Activated CD4-positive, alpha-beta T cell treated with anti-CD3 and anti-CD28 coated beads, Interleukin-2, Interleukin-6, amounts not matched to agents 100 ng/mL and 50 ng/mL, durations not matched to agents 16 hours and 8 hours (primary cell): ENCODE measurements at regions not wholly inside any gene's neighbourhood (a gene's known extent, or its start where the extent isn't known, plus 50 kb on each side); places are given as distances from the start of the nearest gene placed in this dataset.

Experiments used
- DNase-seq: peaks from one replicate; pipeline ENCODE4 v3.0.0-alpha.2; 2020

DNA sequence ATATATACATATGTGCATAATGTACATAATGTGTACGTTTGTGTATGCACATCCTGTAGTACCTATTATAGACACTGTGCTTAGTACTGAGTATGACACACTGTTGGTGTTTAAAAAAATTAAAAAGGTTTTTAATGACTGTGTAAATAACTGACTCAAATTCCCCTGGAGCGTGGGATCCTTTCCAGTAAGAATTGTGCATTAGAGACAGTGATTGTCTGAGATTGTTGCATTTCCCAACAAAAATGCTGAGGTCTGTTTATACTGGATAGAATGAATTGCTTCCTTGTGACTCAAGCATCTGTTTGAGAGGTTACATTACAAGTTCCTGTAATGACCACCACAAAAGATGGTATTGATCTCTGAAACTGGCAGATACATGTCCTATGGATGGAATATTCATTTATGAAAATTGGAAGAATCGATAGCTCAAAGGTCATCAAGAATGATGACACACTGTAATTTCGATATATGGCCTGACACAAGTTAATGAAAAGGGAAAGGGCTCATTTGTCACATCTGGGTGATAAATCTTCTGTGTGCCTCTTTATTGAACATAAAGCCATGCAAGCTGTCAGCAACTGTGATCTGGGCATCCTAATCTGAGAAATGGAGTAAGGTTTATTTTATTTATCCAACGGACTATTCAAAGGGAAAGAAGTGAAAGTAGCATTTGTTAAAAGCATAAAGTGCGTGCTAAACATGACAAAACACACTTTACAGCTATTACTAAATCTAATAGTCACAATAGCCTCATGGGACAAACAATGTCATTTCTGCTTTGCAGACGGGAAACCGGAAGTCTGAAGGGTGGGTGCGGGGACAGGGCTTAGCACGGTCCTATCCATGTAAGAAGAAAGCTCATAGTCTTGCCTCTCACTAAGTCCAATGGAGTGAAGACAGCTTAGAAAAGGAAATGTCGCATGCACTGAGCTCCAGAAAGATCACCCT is 228.8 kb downstream of the CDH11 start:
- no peak for DNase-seq

- no peak for DNase-seq
Measured at GRCh38 chr16:64889446-64889845, 232.4 kb downstream of the CDH11 start.

- no peak for DNase-seq
Measured at GRCh38 chr16:64887651-64888050, 234.2 kb downstream of the CDH11 start.

- no peak for DNase-seq
Measured at GRCh38 chr16:64882078-64882784, 239.6 kb downstream of the CDH11 start.

GRCh38 chr16:64880994-64881393 is 240.9 kb downstream of the CDH11 start:
- DNase-seq = no peak

DNA sequence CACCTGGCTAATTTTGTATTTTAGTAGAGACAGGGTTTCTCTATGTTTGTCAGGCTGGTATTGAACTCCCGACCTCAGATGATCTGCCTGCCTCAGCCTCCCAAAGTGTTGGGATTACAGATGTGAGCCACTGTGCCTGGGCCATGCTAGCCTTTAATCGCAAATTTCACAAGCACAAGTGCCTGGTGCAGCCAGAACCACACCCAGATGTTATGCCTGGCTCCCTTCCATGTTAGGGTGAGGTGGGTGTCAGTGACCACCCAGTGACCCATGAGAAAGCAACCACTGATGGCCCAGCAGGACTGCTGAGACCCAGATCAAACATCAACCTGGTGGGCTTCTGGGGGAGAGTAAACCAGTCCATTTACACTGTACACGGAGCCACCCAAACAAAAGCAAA is 241.9 kb downstream of the CDH11 start:
- DNase-seq = no peak

- DNase-seq = no peak
Measured at GRCh38 chr16:64878940-64879339, 242.9 kb downstream of the CDH11 start.

GRCh38 chr16:64872101-64872500 is 249.8 kb downstream of the CDH11 start:
- no peak for DNase-seq

- no peak for DNase-seq
Measured at GRCh38 chr16:64870859-64871258, 251.0 kb downstream of the CDH11 start.

DNA sequence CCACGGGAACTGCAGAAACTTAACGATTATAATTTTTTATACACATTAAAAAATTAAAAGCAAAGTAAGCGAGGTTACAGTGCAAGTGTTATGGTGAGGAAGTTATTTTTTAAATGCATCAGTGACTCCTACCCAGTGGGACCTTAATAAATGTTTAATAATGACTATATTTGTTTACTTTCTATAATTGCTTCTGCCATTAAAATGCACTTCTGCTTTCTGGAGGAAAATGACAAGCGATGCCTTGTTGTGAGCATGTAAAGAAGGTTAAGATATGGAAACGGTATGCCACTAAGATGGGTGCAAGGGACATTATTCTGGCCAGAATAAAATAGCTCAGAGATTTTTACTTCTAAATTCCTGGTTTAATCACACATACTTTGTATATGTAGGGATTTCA is 252.1 kb downstream of the CDH11 start:
- DNase-seq = no peak

GRCh38 chr16:64866021-64866420 is 255.8 kb downstream of the CDH11 start:
- DNase-seq = no peak

GRCh38 chr16:64865069-64865696 is 256.7 kb downstream of the CDH11 start:
- no peak for DNase-seq

DNA sequence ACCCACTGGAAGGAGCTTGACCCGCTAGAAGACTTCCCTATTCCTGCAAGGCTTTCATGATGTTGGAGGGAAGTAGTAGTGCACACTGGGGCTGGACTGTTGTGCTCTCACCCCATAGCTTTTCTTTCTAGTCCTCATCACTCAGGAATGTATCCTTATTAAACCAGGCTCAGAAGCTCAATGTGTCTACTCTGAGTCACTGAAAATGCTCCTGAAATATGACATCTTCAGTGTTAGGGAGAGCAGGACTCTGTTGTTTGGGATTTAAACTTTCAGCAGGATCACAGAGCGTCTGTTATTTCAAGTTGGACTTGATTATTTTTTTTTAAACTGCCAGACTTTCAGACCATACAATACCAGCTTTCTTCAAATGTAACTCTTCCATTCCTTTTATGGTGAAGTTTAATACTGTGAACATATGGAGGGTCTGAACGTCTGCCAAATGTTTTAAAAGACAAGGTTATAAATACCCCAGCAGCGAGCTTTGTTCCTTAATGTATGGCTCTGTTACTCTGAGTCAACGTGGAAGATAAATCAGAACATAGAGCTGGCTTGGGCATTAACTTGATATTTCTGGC is 257.5 kb downstream of the CDH11 start:
- no peak for DNase-seq

DNA sequence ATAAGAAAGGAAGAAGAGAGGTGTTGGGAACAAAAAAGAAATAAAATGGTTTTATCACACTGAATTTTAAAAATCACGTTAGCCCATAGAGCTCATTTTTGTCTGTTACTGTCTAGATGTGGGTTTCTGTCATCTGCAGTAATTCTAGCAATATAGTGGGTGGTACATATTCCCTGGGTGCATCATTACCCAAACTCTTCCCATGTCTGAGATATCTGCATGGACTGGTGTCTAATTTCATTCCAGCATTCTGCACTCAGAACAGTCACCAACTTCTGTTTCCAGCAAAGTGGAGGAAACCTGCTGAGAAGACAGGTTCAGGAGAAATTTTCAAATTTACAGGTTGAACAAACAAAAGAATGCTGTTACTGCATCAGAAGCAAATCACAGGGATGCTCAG is 263.8 kb downstream of the CDH11 start:
- DNase-seq = no peak

DNA sequence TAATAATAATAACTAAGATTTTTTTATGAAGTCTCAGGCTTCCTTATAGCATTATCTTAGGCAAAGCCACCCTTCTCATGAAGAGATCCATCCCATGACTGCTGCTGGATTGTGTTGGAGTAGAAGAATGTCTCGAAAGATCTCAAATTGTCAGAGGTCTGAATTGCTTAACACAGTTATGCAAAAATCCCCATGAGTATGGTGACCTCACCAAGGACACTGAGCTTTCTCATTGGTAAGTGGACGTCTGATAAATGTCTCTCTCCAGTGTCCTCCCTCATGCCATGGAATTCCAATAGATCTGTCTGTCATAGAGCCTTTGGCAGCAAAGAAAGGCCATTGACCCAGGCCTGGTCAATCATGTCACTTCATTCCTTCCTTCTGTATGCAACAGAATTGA is 264.5 kb downstream of the CDH11 start:
- no peak for DNase-seq

GRCh38 chr16:64853551-64853950 is 268.3 kb downstream of the CDH11 start:
- no peak for DNase-seq

DNA sequence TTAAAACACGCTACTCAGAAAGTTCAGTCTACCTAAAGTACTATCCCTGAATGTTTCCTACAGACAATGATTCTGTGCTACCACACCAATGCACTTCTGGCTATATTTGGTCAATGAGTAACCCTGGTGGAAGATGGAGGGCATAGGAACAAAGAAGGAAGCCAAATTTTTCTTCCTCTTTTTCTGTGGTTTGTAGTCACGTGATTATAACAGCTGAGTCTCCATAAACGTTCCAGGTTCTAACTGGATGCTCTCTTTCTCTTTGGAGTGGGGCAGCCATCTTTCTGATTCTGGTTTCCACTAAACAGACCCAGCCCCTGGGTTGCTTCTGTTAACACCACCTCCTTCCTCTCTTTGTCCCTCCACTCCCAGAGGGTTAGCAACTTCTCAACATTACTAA is 274.9 kb downstream of the CDH11 start:
- no peak for DNase-seq

- DNase-seq = no peak
Measured at GRCh38 chr16:64845071-64845470, 276.8 kb downstream of the CDH11 start.

GRCh38 chr16:64841482-64841881 is 280.4 kb downstream of the CDH11 start:
- DNase-seq = no peak

- no peak for DNase-seq
Measured at GRCh38 chr16:64841071-64841470, 280.8 kb downstream of the CDH11 start.

DNA sequence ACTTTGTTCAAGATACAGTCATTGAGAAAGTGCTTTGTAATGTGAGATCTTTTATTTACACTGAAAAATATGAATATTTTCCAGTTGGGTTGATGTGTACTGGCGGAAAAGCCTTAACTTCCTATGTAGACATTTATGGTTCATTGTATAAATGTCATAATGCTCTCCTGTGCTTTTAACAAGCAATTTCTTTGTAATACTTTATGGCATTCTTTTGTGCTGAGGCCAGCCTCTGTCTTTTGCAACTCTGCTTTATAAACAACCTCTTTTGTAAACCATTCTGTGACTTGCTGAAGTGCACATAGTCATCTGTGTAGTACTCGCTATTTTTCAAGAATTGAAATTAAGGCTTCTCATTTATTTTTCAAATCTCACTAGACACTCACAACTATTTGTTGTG is 291.2 kb downstream of the CDH11 start:
- DNase-seq = no peak

DNA sequence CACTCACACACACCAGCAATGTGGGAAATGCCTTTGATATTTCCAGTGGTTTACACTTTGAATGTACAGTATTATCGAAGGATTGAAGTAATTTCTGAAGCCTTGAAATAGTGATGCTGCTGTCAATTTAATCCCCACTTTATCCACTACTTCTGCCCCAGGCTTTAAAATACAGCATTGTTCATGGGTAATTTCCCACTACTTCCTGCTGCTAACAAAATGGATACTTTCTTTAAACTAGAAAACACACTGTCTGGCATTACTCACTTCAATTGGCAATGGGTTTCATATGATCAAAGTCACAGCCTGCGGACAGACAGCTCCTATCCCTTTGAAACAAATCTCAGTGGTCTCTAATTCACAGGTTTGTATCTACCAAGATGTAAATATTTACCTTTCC is 292.2 kb downstream of the CDH11 start:
- DNase-seq = no peak

DNA sequence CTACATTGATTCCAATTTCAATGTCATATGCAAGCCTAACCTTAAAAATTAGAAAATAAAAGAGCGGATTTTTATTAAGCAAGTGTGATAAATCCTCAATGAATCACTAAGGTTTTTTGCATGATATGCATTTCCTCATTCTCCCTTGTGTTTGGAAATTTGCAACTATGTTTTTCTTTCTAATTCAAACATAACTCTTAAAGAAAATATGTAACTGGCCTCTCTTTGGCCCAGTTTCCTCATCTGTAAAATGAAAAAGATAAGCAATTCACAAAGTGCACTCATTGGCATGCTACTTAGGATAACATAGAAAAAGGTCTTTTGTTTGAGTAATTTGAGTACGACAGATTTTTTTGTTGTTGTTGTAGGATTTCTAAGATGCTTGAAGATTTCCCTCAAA is 295.5 kb downstream of the CDH11 start:
- no peak for DNase-seq
